HG03565 (cell line): ENCODE measurements at regions not wholly inside any gene's neighbourhood (a gene's known extent, or its start where the extent isn't known, plus 50 kb on each side); places are given as distances from the start of the nearest gene placed in this dataset.

Source experiments
- ATAC-seq: cut with Tn5 transposase; IDR thresholded peaks from one replicate; pipeline ENCODE4 v1.9.1; 2021; ENCODE audit warnings: mild to moderate bottlenecking, moderate library complexity; ENCODE audit not compliant: unreplicated experiment

DNA sequence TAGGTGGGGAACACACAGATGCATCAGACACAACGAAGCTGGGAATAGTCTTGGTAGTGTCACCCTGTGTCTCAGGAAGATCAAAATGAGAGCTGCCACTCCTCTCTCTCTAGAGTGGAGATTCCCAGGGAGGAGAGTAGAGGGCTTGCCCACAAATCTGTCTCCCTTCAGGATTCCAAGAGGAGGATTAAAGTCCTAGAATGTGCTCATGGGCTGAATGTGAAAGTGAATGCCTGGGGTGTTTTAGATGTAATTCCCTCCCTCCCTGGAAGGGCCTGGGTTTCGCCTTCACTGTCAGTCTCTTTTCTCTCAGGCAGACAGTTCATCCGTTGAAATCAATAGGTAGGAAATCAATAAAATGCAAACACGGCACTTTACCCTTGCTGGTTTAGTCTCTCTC lies 282.6 kb upstream of the PPARGC1A start:
- ATAC-seq, result no peak

DNA sequence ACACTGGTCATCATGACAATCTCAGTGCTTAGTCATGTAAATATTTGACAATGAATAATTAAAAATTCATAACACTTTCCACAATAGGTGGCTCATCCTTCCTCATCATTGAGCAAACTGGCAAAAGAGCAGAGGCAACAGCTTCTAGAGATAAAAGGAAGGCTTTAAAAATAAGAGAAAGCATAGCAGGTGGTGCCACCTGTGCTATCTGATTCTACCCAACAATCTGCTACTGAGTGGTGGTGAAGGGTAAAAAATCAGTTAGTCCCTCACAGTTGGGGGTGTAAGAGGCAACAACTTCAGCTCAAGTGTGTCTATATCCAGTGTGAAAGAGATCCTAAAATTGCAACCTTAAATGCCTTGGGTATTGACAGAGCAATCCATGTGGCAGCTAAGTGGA lies 280.1 kb upstream of the PPARGC1A start:
- ATAC-seq, result no peak

DNA sequence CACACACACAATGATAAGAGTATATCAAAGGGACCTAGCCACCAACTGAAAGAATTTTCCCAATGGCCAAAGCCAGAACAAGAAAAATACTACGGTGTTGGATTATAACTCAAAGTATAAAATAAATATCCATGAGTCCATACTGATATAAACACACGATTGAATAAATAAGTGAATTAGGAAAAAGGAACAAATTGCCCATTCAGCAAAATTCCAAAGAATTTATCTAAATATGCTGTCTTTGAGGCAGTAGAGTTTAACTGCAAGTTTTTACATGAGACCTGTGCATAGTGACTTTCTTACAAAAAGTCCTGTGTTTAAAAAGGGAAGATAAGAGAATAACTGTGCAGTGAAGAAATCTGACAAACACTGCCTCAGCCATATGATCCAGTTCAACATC lies 278.8 kb upstream of the PPARGC1A start:
- no peak for ATAC-seq

DNA sequence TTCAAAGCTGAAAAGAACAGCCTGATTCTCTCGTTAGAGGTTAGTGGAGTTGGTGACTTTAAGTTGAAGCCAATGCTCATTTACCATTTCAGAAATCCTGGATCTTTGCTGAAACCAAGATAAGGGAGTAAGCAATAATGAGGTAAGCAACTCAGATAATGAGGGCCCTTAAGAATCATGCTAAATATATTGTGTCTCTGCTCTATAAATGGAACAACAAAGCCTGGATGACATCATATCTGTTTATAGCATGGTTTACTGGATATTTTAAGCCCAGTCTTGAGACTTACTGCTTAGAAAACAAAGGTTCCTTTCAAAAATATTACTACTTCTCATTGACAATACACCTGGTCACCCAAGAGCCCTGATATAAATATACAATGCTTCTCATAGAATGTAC lies 276.7 kb upstream of the PPARGC1A start:
- ATAC-seq, result no peak

DNA sequence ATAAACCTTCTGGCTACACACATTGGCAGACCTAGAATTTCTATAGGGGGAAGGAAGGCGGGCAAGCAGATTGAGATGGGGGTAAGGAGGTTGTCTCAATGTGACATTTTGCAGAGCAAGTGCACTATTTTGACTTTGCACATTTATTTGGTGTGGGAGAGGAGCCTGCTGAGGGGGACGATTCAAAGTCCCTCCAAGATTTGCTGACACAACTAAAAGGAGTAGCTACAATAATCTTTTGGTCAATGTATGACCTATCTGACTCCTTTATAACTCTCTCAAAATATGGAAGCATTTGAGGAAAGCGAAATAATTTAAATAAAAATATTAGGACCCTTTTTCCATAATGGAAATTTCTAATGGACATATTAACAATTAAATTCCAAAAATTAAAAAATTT lies 274.9 kb upstream of the PPARGC1A start:
- no peak for ATAC-seq

DNA sequence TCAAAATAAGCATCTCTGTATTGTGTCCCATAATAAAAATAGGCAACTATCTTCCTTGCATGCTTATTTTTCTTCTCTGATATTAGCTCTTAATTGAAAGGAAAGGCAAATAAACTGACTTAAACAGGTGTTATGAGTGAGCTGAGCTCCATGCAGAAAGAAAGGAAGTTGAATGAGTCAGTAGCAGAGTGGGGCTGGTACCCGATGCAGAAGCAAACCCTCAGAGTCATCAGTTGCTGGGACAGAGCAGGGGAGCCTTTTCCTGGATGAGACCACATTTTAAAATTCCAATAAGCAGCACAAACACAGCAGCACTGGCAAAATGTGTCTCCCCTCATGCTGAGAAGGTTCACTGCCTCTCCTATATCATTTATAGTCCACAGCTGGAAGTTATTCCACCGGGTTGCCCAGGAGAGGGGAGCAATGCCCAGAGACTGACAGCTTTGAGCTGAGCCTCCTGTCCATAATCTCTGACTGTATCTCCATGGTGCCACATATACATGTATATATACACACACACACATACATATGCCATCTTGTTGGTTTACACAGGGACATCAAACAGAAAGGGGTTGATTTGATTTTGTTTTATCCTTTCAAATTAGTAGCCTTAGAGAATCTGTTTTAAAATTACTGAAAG lies 274.3 kb upstream of the PPARGC1A start:
- ATAC-seq, result no peak

DNA sequence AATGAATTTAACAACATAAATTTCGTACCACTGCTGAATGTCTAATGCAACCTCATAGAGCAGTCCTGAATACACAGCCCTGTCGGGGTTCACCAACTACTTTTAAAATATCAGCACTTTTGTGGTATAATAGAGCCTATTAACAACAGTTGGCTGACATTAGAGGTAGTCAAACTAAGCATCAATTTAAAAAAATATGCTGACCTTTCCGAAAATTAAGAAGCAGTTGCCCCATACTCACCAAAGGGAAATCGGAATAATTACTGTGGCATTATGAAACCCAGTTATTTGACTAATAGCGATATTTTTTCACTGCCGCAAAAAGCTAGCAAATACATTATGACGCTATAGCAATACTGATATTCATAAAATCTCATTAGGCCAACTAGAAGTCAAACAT lies 273.5 kb upstream of the PPARGC1A start:
- no peak for ATAC-seq

DNA sequence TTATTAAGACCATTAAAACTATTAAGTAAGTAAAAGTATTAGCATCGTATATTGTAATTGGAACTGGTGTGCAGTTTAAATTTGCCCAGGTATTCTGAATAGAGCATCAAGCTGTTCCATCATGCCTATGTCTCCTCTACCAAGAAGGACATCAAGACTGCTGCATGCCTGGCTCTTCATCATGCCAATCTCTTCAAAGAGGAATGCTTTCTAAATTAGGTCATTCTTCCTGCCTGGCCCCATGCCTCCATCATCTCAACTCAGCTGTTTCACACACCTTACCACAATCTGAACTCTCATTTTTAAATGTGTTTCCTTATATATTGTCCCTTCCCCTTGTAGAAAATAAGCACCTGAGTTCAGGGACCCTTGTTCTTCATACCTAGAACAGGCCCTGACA lies 270.5 kb upstream of the PPARGC1A start:
- ATAC-seq, result no peak

DNA sequence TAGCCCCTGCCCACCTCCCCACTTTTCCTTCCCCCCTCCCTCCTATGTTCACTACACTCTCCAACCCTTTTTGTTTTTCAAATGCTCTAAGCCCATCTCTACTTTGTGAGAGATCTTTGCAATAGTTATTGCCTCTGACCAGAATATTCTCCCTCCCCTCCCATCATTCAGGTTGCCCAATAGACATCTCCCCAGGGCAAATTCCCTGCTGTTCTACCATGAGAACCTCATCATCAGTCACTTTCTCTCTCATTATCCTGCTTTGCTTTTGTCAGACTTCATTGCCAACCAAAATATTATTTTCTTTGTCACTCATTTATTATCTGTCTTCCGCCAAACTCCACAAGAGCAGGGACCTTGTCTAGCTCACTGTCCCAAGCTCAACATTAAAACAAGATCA lies 268.2 kb upstream of the PPARGC1A start:
- ATAC-seq, result no peak

DNA sequence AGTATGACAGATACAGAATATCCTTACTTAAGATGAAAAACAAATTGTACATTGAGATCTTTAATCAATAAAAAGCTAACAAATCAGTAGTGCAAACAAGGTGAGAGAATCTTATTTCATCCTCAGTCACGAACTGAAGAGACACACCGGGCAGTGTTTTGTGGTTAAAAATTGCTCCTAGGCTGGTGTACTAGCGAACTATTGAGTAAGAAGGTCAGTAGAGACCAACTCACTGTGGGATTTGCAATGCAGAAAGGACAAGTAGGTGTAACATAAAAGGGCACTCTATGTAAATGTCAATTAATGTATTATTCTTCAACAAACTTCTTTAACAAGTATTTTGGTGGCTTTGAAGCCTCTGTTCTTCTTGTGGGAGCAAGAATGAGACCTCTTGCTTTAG lies 260.2 kb upstream of the PPARGC1A start:
- ATAC-seq, result no peak

DNA sequence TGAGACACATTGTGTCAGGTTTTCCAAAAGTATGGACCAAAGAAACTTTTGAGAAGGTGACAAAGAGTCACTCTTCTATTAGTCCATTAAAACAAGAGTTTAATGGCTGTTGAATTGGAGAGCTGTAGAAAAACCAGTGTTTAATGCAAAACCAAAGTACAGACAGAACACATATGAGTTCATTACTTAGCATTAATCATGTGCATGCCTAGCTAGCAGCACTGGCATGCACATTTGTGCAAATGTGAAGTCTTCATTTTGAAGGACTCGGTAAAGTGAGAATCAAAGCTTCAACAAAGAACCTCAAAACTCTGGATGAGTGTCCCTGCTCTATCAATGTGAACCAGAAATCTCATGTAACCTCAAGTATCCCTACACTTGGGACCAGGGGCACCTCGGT lies 256.3 kb upstream of the PPARGC1A start:
- ATAC-seq, result no peak

DNA sequence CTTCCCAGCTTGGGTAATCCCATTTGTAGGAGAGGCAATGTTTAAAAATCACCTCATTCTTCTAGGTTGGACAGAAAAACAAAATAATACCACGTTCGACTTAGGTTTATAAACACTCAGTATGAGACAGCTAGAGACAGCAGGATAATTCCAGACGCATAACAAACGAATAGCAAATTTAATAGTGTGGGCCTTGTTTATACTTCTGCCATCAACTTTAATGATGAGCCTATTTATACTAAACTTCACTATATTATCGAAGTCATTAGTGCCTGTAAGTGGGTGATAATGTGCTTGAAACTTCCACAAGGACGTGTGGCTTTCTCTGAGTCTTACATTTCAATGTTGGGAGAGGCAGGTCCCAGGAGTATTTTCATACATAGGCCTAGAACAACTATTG lies 255.7 kb upstream of the PPARGC1A start:
- no peak for ATAC-seq

DNA sequence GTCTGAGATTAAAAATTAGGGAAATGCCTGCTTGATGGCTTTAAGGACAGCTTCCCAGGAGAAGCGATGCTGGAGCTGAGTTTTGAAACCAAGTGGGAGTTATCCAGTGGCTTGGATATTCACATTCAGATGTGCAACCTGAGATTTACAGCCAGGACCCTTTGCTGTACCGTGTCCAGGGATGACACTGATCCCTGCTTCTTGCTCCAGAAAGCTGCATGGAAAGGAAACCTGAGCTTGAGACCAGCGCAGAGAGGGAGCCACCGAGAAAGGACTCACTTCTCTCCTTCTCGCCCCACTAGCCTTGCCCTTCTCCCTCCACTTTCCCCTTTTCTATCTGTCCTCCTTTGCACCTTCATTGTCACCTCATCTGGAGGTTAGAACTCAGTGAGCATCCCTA lies 254.5 kb upstream of the PPARGC1A start:
- ATAC-seq, result no peak

DNA sequence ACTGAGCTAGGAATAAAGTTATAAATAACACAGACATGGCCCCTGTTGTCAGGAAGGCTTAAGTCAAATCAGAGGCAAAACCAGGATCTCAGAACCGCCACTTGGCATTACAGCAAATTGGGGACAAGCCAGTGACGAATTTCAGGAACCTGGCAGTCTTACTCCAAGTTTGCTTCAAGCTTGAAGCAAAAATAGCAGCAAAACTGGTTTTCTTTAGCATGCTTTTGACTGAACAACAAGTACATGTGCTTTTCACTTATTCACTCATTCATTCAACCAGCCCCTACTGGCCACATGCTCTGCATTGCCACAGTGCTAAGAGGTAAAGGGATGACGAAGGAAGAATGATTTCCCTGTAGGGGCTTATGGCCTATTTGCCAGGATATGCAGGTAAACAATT lies 253.9 kb upstream of the PPARGC1A start:
- ATAC-seq, result no peak

DNA sequence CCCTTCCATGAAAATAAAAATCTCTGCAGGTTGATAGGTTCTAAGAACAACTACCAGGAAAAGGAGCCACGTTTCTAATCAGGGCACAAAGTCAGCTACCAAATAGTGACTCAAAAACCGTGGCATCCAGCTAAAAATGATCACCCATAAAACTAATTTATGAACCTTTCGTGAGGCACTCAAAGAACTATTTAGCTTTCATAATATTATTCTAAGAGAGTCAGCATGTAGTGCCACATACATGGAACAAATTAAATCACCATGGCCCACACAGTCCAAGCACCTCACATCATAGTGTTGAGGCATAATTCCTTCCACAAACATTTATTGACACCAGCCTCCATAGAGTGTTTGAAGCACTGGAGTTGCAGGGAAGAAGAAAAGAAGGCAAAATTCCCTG lies 252.0 kb upstream of the PPARGC1A start:
- no peak for ATAC-seq

DNA sequence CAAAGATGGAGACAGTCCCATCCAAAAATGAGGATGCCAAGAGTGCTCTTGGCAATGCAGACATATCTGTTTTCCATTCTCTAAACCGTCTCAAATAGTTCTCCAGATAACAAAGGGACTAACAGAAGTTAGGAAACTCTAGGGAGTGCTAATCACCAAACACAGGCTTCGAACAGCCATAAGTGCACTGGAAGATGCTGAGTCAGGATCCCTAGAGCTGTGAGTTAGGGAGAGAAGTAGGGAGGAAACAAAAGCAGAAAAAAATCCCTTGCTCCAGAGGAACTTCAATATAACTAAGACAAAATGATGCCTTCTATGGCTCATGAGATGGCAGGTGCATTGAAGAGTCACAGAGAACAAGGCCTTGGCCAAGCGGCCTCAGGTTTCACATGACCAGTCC lies 251.0 kb upstream of the PPARGC1A start:
- no peak for ATAC-seq

DNA sequence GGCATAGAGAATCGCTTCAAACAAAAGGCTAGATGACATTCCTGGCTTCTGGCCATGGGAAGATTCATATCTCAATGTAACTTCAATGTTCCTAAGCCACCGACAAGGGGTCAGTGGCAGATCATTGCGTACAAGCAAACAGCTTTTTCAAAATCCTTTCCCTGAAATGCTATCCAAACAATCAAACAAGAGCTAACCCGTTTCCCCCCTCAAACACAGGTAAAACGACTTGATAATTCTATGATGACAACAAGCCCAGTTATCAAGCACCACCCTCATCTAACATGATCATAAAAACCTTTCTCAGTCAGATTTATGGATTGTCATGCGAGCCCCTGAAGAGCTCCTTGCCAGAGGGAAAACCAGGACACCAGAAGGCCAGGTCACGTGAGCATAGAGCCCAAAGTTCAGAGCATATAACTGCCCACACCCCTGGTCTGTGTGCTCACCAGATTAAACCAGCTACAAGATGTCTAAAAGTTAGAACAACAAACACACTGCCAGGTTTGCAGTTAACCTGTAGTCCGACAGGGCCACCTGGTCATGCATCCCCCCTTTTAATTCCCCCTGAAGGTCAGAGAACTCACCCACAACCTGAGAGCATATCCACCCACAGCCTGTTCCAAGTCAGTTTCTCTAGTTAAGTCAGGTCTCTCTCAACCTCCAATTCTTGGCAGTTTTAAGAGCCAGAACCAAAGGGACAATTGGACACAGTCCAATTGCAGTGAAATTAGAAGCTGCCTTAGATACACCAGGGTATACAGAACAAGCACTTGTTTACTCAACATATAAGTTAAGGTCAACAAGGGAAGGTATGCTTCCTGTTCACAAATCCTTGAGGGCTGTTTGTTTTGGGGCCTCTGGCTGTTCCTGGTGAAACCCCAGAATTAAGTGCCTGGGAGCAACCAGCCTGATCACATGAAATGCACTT lies 248.1 kb upstream of the PPARGC1A start:
- ATAC-seq, result no peak

DNA sequence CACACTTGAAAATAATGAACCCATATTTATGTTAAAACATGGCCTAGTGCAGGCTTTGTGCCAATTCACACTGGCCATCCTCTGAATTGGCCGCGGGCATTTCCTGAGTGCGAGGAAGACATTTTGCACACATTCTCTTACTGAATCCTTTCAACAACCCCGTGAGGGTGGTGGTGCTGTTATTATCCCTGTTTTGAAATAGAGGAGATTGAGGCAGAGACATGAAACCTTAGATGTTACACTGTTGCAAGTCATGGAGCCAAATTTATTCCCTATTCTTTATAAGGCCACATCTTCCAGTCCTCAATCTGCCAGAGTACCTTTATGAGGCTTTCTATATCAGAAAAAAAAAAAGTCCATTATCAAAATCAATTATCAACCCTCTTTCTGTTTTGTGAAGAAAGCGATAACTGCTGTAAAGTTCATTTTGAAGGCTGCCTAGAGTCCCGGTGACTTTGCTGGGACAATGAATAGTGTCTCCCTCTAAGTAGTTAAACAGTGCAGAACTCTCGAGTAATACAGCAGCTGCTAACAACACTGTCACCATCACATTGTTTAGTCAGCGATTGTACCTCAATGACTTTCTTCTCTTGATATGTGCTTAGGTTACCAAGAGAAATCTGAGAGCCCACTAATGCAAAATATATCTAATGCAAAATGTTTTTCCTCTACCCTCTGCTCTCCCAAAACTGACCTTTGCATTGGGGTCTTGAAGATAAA lies 242.3 kb upstream of the PPARGC1A start:
- ATAC-seq, result no peak

DNA sequence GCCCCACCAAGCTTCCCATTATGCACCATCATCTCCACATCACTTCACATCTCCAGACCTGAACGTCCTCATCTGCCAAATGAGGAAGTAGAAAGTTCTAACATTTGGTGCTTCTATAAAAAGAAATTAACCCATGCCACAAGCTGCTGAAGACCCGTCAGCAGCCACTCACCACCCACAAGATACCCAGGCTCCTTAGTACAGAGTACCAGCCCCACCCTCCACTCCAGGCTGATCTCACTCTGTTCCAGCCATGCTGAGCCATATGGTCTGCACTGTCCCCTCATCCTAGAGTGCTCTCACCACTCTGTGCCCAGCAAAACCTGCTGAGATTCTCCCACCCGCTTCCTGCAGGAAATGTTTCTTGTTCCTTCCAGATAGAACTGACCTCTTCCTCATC lies 240.8 kb upstream of the PPARGC1A start:
- ATAC-seq, result no peak

DNA sequence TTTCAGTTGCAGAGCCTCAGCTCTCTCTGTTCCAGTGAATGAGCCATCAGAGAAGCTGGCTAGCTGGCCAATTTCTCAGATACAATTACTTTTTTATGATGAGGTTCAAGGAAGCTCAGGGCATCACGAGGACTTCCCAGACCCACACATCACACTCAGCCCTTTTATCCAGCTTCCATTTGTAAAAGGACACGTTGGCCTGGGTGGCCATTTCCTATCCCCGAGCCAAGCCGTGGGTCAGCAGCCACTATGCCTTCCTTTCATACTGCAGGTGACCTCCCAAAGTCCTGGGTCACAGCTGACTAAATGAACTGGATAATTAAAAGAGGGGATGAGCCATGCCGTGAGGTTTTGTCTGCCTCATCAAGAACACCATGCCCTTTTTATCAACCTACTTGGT lies 236.9 kb upstream of the PPARGC1A start:
- ATAC-seq, result no peak

DNA sequence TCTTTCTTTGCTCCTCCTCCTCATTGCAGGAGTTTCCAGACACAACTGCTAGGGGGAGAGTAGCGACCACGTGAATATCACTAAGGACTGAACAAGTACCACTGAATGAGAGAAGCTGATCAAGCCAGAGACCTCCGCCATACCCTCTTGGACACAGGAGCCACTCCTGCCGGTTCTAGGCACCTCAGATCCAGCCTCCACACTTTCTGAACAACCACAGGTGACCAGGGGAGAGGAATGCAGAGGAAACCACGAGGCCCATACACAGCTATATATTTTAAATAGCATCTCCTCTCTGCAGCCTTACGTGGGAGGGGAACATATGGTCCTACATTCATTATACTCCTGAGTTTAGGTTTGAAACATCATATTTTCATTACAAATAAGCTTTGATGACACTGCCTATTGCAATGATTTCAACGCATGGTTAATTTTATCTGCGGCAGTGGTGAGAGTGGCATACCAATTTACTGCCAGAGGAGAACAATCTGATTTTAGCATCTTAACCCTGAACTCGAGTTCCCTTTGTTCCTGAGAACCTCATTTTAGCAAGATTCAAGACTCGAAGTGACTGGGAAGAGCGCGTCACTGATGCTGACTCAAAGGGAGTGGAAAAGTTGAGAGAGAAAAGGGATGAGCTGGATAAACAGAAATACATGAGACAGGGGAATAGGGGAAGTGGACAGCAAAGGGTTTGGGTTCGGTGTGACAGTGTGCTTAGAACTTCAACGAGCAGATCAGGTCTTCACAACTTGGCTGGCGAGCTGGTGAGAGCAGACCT lies 231.7 kb upstream of the PPARGC1A start:
- no peak for ATAC-seq
